Iris pigment epithelial cell (primary cell): ENCODE measurements at regions not wholly inside any gene's neighbourhood (a gene's known extent, or its start where the extent isn't known, plus 50 kb on each side); places are given as distances from the start of the nearest gene placed in this dataset.
A peak's percentile ranks its signal among the peaks of the same experiment; 100 is the strongest.
"Not testable (repeated sequence)": the region's sequence is repeated elsewhere in the genome, so short reads cannot be mapped to it uniquely, and the experiment has no call there.

Experiments used
- DNase-seq: peaks from one replicate; pipeline ENCODE4 v3.0.0-alpha.2; 2011; ENCODE audit warnings: low read depth

DNA sequence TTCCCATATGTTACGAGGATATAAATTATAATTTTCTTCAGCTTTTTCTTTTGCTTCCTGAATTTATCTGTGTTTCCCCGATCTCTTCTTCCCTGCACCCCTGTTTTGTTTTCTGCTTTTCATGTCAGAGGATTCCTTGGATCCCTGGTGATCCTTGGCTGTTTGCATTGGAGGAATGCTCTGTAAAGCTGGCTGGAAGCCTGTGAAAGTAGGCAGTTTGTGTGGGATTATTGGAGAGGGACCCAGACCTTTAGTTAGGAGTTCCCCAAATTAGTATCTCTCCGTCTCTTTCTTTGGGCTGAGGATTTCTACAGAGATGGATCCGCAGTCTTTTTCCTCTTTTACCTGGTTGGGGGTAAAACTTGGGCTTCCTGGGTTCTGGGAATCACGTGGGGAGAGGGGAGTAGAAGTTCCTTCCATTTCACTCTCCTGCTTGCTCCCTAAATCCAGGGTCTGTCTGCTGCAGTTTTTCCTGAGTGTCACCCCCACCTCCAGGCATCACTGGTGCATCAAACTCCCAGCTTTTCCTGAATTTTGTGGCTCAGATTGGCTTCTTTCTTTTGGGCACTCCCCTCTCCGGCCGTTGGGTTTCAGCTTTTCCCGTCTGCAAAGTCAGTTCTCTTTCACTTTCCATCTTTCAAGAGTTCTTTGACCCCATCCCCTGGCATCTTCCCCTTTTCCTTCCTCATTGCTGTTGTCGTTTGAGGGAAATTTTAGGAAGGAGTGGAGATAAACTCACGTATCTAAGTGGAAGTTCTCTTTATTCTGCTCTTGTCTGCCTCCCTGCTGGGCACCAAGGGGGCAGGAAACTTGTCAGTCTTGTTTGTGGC, 79.1 kb upstream of the ALX4 start:
- DNase-seq = no peak

DNA sequence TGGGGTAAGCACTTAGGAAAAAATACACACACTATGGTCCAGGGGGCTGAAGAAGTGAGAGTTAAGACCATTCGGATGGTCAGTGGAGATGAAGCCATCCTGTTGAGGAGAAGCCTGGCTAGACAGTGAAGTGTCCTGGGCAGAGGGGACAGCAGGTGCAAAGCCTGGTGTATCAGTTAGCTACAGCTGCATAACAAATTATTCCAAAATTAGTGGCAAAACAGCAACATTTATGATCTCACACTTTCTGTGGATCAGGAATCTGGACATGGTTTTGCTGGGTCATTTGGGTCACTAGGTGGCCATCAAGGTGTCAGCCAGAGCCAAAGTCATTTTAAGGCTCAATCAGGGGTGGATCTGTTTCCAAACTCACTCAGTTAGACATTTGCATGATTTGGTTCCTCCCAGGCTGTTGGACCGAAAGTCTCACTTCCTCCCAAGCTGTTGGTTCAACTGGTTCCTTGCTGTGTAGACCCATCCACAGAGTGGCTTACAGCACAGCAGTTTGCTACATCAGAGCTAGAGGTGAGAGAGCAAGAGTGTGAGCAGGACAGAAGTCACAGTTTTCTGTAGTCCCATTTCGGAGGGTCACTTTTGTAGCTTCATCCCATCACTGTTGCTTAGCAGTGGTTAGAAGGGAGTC, 80.1 kb upstream of the ALX4 start:
- no peak for DNase-seq

GRCh38 chr11:44391004-44391403, 81.1 kb upstream of the ALX4 start:
- not testable (repeated sequence) for DNase-seq

DNA sequence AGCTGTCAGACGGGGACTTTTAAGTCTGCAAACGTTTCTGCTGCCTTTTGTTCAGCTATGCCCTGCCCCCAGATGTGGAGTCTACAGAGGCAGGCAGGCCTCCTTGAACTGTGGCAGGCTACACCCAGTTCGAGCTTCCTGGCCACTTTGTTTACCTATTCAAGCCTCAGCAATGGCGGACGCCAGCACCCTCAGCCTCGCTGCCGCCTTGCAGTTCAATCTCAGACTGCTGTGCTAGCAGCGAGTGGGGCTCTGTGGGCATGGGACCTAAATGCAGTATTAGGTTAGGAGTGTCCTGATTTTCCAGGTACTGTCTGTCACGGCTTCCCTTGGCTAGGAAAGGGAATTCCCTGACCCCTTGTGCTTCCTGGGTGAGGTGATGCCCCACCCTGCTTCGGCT, 86.8 kb upstream of the ALX4 start:
- DNase-seq = not testable (repeated sequence)

GRCh38 chr11:44397586-44398178, 87.7 kb upstream of the ALX4 start:
- DNase-seq = no peak

DNA sequence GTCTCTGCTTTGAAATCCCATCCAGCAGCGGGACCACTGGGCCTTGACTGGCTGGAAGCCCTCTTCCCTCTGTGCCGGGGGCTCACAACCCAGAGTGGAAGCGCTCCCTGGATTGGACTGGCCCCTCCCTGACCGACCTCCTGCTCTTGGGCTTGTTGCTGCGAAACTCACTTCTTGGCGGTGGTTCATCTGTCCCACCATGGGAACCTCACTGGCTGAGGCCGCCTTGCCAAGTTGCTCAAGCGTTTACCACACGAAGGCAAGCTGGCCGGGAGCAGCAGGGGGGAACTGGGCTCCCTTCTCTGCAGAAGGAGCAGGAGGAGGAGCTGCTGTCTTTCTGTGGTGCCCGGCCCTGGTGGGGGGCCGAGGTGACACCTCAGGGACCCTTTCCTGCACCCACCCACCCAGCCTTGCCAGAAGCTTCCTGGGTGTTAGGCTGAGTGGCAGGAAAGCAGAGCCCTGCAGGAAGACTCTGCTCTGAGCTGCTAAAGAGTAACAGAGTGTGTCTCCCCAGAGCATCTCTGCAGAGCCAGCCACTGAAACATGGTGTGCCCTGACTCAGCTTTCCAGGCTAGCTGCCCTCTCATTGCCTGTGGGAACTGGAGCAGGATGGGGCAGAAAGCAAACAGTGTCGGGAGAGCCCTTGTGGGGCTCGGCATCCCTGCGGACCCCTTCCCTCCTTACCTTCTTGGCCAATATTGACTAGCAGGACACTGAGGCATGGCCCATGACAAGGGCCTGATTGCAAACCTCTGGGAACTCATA, 88.5 kb upstream of the ALX4 start:
- DNase-seq = no peak

- DNase-seq = no peak
Observed at GRCh38 chr11:44399968-44400367, 90.0 kb upstream of the ALX4 start.

GRCh38 chr11:44400431-44400830, 90.5 kb upstream of the ALX4 start:
- DNase-seq = peak; percentile 3

DNA sequence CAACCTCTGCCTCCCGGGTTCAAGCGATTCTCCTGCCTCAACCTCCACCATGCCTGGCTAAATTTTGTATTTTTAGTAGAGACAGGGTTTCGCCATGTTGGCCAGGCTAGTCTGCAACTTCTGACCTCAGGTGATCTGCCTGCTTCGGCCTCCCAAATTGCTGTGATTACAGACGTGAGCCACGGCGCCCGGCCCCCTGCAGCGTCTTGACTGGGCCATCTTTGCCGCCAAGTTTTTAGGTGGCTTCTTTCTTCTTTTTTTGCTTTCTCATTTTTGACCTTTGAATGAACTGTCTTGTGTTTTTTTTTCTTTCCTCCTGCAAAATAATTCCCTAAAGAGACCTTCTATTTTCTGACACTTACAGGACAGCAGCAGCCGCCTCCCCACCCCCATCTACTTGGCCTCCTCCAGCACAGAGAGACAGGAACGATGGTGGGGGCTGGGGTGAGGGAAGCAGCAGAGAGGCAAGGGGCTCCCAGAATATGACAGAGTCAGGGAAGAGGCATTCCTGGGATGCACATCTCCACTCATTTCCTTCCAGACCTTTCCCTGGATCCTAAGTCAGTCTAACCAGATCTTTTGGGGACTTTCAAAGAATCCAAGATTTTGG, 92.6 kb upstream of the ALX4 start:
- DNase-seq = no peak

DNA sequence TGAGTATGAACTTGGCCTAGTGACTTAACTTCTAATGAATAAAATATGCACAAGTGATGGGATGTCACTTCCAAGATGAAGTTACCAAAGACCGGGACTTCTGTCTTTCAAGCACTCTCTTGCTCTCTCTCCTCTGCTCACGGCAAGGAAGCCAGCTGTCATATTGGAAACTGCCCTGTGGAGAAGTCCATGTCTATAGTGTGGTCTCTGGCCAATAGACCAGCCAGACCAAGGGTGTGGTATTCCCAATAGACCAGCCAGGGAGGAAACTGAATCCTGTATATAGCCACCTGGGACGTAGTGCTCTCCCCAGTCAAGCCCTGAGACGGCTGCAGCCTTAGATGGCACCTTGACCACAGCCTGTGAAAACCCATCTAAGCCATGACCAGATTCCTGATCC, 93.2 kb upstream of the ALX4 start:
- DNase-seq = no peak

- no peak for DNase-seq
Observed at GRCh38 chr11:44403587-44404273, 93.8 kb upstream of the ALX4 start.

GRCh38 chr11:44404301-44404700, 94.4 kb upstream of the ALX4 start:
- DNase-seq = no peak

- no peak for DNase-seq
Observed at GRCh38 chr11:44404736-44405395, 94.9 kb upstream of the ALX4 start.

GRCh38 chr11:44407211-44407996, 97.5 kb upstream of the ALX4 start:
- no peak for DNase-seq

DNA sequence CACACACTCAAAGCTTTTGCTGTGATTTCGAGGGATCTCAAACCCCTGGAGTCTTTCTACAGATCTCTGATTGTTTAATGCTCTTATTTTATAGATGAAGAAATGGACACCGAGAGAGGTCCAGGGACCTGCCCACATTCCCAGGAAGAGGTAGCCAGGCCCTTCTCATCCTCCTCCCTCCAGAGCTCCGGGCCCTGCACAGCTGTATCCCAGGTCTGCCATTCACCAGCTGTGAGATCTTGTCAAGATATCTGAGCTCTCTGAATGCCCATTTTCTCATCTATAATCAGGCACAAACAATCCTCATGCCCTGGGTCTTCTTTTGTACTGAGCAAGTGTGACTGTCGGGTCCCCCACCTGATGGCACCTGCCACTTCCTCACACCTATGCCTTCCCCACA, 98.2 kb upstream of the ALX4 start:
- no peak for DNase-seq

DNA sequence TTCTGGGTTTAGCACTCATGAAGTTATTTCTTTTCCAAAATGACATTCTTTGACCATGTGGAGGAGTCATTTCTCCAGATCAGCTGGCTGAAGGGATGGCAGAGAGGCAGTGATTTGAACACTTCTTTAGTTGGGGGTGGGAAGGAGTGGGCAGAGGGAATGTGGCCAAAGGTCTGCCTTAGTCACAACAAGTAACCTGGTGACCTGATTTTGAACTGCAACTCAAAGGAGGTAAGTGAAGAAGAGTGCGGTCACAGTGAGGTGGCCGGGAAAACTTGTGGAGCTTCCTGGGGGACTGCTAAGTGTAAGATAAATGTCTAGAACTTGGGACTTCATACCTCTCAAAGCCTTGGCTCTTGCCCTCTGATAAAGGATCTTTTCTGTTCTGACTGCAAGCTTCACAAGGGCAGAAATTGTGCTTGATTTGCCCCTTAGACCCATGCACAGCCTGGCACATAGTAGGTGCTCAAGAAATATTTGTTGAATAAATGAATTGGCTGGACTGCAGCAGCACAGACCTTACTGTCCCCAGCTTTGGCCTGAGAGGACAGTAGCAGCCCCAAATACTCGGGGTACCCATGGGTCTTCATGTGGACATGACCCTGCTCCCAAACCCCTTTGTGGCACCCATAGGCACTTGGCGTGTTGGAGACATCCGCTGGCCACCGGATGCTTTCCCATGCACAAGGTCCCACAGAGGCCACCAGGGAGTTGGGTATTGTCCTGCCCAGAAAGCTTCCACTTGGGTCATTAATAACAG, 99.0 kb upstream of the ALX4 start:
- no peak for DNase-seq

GRCh38 chr11:44409558-44410236, 99.8 kb upstream of the ALX4 start:
- DNase-seq = no peak

GRCh38 chr11:44416776-44417175, 106.8 kb upstream of the ALX4 start:
- no peak for DNase-seq
